Fibroblast of lung (primary cell): ENCODE measurements at regions not wholly inside any gene's neighbourhood (a gene's known extent, or its start where the extent isn't known, plus 50 kb on each side); places are given as distances from the start of the nearest gene placed in this dataset.
"Not testable (repeated sequence)": the region's sequence is repeated elsewhere in the genome, so short reads cannot be mapped to it uniquely, and the experiment has no call there.

Experiments used
- DNase-seq, 2 donors: peaks; one replicate each; pipeline versions ENCODE4 v3.0.0 to v3.0.0-alpha.2; 2010; ENCODE audit warnings: low read depth in 2 of 2
- H2AFZ ChIP-seq: 2 replicates; pipeline ENCODE4 v1.5.1; 2012; ENCODE audit warnings: low read length, control low read depth, inconsistent platforms
- H3K27ac ChIP-seq: 2 replicates; pipeline ENCODE4 v1.5.1; 2011; ENCODE audit warnings: low read length, control low read depth; ENCODE audit not compliant: insufficient read depth
- H3K27me3 ChIP-seq: 2 replicates; pipeline ENCODE4 v1.5.1; 2011; ENCODE audit warnings: mild to moderate bottlenecking, low read length; ENCODE audit not compliant: control insufficient read depth, insufficient read depth
- H3K36me3 ChIP-seq: 2 replicates; pipeline ENCODE4 v1.5.1; 2011; ENCODE audit warnings: low read length; ENCODE audit not compliant: control insufficient read depth, insufficient read depth
- H3K4me1 ChIP-seq: 2 replicates; pipeline ENCODE4 v1.5.1; 2011; ENCODE audit warnings: low read length; ENCODE audit not compliant: control insufficient read depth, insufficient read depth; ENCODE audit errors: extremely low read depth
- H3K4me2 ChIP-seq: 2 replicates; pipeline ENCODE4 v1.5.1; 2011; ENCODE audit warnings: low read length, control low read depth; ENCODE audit not compliant: insufficient read depth; ENCODE audit errors: extremely low read depth
- H3K4me3 ChIP-seq, 4 experiments: fragments of 200-600 bp in 1 of 4; sonication (generic) in 1 of 4; replicated peaks in 1 of 4; 2 replicates each; pipeline ENCODE4 v1.5.1; 2011 to 2016; ENCODE audit warnings: low read length in 4 of 4, low read depth in 3 of 4, mild to moderate bottlenecking in 3 of 4, control low read depth in 2 of 4, inconsistent platforms in 1 of 4, mixed read lengths in 1 of 4; ENCODE audit not compliant: insufficient read depth in 1 of 4; ENCODE audit errors: control extremely low read depth in 1 of 4
- H3K79me2 ChIP-seq: 2 replicates; pipeline ENCODE4 v1.5.1; 2012; ENCODE audit warnings: mild to moderate bottlenecking, low read length, inconsistent platforms; ENCODE audit not compliant: control insufficient read depth, insufficient read depth
- H3K9ac ChIP-seq: 2 replicates; pipeline ENCODE4 v1.5.1; 2011; ENCODE audit warnings: mild to moderate bottlenecking, low read length, control low read depth; ENCODE audit not compliant: insufficient read depth
- H3K9me3 ChIP-seq: 2 replicates; pipeline ENCODE4 v1.5.1; 2012; ENCODE audit warnings: low read depth, low read length; ENCODE audit not compliant: control insufficient read depth, insufficient read depth
- H4K20me1 ChIP-seq: 2 replicates; pipeline ENCODE4 v1.5.1; 2011; ENCODE audit warnings: low read length; ENCODE audit not compliant: control insufficient read depth, insufficient read depth; ENCODE audit errors: extremely low read depth
- CTCF ChIP-seq, 2 donors: IDR thresholded peaks in 1 of 2; conservative IDR thresholded peaks in 1 of 2; 1 replicate in 1 of 2; 2 replicates in 1 of 2; pipeline ENCODE4 v1.5.1; 2011 to 2012; ENCODE audit warnings: low read length in 2 of 2, control low read depth in 1 of 2, inconsistent platforms in 1 of 2, low read depth in 1 of 2, mild to moderate bottlenecking in 1 of 2
- EZH2 ChIP-seq: IDR thresholded peaks from 2 replicates; pipeline ENCODE4 v1.5.1; 2012; ENCODE audit warnings: low read length, control low read depth, mild to moderate bottlenecking; ENCODE audit errors: missing control alignments

- Histone ChIP-seq H4K20me1 (no peaks in the 10 kb centered on the region), H3K36me3 (no peaks in the 10 kb centered on the region), H3K4me2 (no peak overlapping the region), H3K79me2 (no peaks in the 10 kb centered on the region), H3K9ac (no peak overlapping the region), H3K27me3 (no peaks in the 10 kb centered on the region), H3K4me3 (no peak overlapping the region), H3K4me1 (no peaks in the 10 kb centered on the region), H2AFZ (no peak overlapping the region), H3K9me3 (no peaks in the 10 kb centered on the region), H3K27ac (no peak overlapping the region)
- no peak for DNase-seq
- TF ChIP-seq CTCF (conservative IDR thresholded peaks at IDR 0.05 in 1 of 2, IDR thresholded peaks at IDR 0.05 in 1 of 2; ENCODE audit: low read depth in 1 of 2, low read length in 2 of 2) (no peak), EZH2 (no peak)
Measured at GRCh38 chr5:110306650-110307049, 419.8 kb downstream of the TMEM232 start.

DNA sequence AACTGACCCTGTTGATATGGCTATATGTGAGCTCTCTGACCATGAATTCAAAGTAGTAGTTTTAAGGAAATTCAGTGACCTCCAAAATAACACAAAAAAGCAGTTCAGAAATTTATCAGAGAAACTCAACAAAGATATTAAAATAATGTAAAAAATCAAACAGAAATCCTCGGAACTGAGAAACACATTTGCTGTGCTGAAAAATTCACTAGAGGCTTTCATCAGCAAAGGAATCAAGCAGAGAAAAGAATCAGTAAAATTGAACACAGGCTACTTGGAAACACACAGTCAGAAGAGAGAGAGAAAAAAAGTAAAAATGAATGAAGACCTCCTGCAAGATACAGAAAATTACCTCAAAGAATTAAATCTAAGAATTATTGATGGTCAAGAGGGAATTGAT lies 417.2 kb downstream of the TMEM232 start:
- DNase-seq, result no peak
- H3K27me3 ChIP-seq, result no peaks in the 10 kb centered on the region
- no peak overlapping the region for H2AFZ ChIP-seq
- H3K4me2 ChIP-seq, result no peak overlapping the region
- H3K4me1 ChIP-seq, result no peaks in the 10 kb centered on the region
- H3K27ac ChIP-seq, result no peak overlapping the region
- no peaks in the 10 kb centered on the region for H3K36me3 ChIP-seq
- no peaks in the 10 kb centered on the region for H3K79me2 ChIP-seq
- no peak overlapping the region for H3K4me3 ChIP-seq
- no peak overlapping the region for H3K9ac ChIP-seq
- no peak for TF ChIP-seq CTCF (conservative IDR thresholded peaks at IDR 0.05 in 1 of 2, IDR thresholded peaks at IDR 0.05 in 1 of 2; ENCODE audit: low read depth in 1 of 2, low read length in 2 of 2)
- no peak for TF ChIP-seq EZH2
- H4K20me1 ChIP-seq, result no peaks in the 10 kb centered on the region
- H3K9me3 ChIP-seq, result no peaks in the 10 kb centered on the region

DNA sequence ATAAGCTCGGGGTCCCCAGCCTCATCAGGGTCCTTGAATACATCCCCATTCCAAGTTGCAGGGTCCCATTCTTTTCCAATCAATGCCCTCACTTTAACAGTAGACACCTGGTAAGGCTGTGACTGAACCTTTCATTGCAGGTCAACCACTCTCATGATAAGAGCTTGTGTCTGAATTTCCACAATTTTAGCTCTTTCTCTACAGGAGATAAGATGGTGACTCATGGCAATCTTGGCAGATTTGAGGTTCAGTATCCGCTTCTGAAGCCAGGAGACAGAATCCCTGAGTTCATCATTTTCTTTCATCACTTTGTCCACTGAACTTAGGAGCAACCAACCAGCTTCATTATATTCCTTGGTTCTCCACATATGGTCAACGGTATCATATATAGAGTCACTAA lies 409.9 kb downstream of the TMEM232 start:
- not testable (repeated sequence) for H3K4me3 ChIP-seq, H3K79me2 ChIP-seq, H3K9me3 ChIP-seq, H3K4me2 ChIP-seq, H2AFZ ChIP-seq, H3K4me1 ChIP-seq, H3K9ac ChIP-seq, H3K27me3 ChIP-seq, H3K27ac ChIP-seq, H3K36me3 ChIP-seq, H4K20me1 ChIP-seq
- DNase-seq, result peak in 1 of 2 donors; percentile 59

GRCh38 chr5:110321117-110321516 lies 405.4 kb downstream of the TMEM232 start:
- H4K20me1 ChIP-seq, result no peaks in the 10 kb centered on the region
- H3K27me3 ChIP-seq, result no peaks in the 10 kb centered on the region
- no peak overlapping the region for H3K4me2 ChIP-seq
- no peaks in the 10 kb centered on the region for H3K9me3 ChIP-seq
- peak in 1 of 2 donors; percentile 86 for DNase-seq
- no peak overlapping the region for H3K27ac ChIP-seq
- H3K79me2 ChIP-seq, result no peaks in the 10 kb centered on the region
- H2AFZ ChIP-seq, result no peak overlapping the region
- no peaks in the 10 kb centered on the region for H3K4me1 ChIP-seq
- H3K4me3 ChIP-seq, result no peak overlapping the region
- H3K36me3 ChIP-seq, result no peaks in the 10 kb centered on the region
- no peak for TF ChIP-seq EZH2
- TF ChIP-seq CTCF (conservative IDR thresholded peaks at IDR 0.05 in 1 of 2, IDR thresholded peaks at IDR 0.05 in 1 of 2; ENCODE audit: low read depth in 1 of 2, low read length in 2 of 2), result no peak
- H3K9ac ChIP-seq, result no peak overlapping the region
